Naive B cell (primary cell): ENCODE measurements at regions not wholly inside any gene's neighbourhood (a gene's known extent, or its start where the extent isn't known, plus 50 kb on each side); places are given as distances from the start of the nearest gene placed in this dataset.
A peak's percentile ranks its signal among the peaks of the same experiment; 100 is the strongest.

Experiments used
- ATAC-seq, 2 donors: fragments of 150-1000 bp; cut with Tn5 transposase; 2 replicates each; pipeline ENCODE4 v1.10.0; 2021; ENCODE audit warnings: low read depth in 2 of 2, mild to moderate bottlenecking in 2 of 2, moderate library complexity in 2 of 2
- DNase-seq: peaks from one replicate; pipeline ENCODE4 v3.0.0; 2022
- H3K27ac Mint-ChIP-seq, 6 donors: one replicate each; pipeline ENCODE4 v1.8.0; 2020 to 2022; ENCODE audit warnings: mild to moderate bottlenecking in 6 of 6, mixed read lengths in 6 of 6, moderate library complexity in 5 of 6, inconsistent platforms in 2 of 6
- H3K27me3 Mint-ChIP-seq, 3 donors: one replicate each; pipeline ENCODE4 v1.8.0; 2021 to 2022; ENCODE audit warnings: mixed read lengths in 3 of 3, mild to moderate bottlenecking in 1 of 3
- H3K36me3 Mint-ChIP-seq, 2 donors: one replicate each; pipeline ENCODE4 v1.8.0; 2020 to 2022; ENCODE audit warnings: mixed read lengths in 2 of 2, inconsistent platforms in 1 of 2, mild to moderate bottlenecking in 1 of 2
- H3K4me1 Mint-ChIP-seq, 3 donors: one replicate each; pipeline ENCODE4 v1.8.0; 2020 to 2022; ENCODE audit warnings: mixed read lengths in 3 of 3, inconsistent platforms in 1 of 3, mild to moderate bottlenecking in 1 of 3, moderate library complexity in 1 of 3
- H3K4me3 Mint-ChIP-seq, 8 donors: one replicate each; pipeline ENCODE4 v1.8.0; 2020 to 2022; ENCODE audit warnings: mild to moderate bottlenecking in 8 of 8, mixed read lengths in 8 of 8, moderate library complexity in 8 of 8, inconsistent platforms in 2 of 8
- H3K9me3 Mint-ChIP-seq, 7 donors: one replicate each; pipeline ENCODE4 v1.8.0; 2020 to 2022; ENCODE audit warnings: mixed read lengths in 7 of 7, mild to moderate bottlenecking in 5 of 7, inconsistent platforms in 2 of 7, moderate library complexity in 1 of 7

DNA sequence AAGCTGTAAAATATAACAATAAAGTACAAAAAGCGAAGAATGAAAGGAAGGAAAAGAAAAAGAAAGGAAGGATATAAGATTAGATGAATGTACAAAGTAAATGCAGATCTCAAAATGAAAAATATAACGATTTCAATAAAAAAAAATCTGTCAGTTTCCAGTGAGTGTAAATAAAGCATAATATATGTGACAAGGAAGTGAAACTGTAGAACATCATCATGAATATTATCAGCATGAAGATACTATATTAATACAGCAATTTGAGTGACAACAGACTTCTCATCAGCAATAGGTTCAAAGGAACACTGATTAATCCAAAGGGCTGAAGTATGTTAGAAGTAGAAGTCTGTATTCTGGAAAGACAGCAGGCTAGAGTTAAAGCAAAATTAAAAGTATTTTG is 659.5 kb upstream of the MBL2 start:
- DNase-seq (no peak), ATAC-seq (no peak)
- H3K4me3 Mint-ChIP-seq: peak overlapping the region in 1 of 8 donors; percentile 42
- H3K4me1 Mint-ChIP-seq: no peaks in the 10 kb centered on the region
- no peaks in the 10 kb centered on the region for H3K36me3 Mint-ChIP-seq
- H3K27me3 Mint-ChIP-seq: no peaks in the 10 kb centered on the region
- H3K27ac Mint-ChIP-seq: no peak overlapping the region
- H3K9me3 Mint-ChIP-seq: peaks cover 0 to 6% (median 0%) of the 10 kb centered on the region in 7 donors

DNA sequence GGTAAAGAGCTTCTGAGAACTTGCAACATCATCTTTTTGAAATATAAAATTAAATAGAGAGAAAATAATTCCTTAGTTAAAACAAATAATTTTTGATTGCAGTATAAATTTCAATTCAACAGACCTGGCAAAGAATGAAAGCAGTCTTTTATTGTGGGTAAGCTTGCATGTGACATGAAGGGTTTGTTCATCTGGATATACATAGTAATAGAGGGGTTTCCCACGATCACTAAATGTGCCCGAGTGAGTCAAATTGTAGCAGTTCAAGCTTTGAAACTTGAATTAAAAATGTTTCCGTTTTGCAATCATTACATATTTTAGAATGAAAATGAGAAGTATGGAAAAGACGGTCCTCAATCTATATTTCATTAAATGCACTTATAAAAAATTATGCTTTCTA is 658.4 kb upstream of the MBL2 start:
- no peaks in the 10 kb centered on the region for H3K4me1 Mint-ChIP-seq
- H3K9me3 Mint-ChIP-seq: peaks cover 0 to 2% (median 0%) of the 10 kb centered on the region in 7 donors
- no peaks in the 10 kb centered on the region for H3K27me3 Mint-ChIP-seq
- no peak overlapping the region for H3K27ac Mint-ChIP-seq
- no peaks in the 10 kb centered on the region for H3K36me3 Mint-ChIP-seq
- DNase-seq (no peak), ATAC-seq (no peak)
- H3K4me3 Mint-ChIP-seq: no peak overlapping the region

DNA sequence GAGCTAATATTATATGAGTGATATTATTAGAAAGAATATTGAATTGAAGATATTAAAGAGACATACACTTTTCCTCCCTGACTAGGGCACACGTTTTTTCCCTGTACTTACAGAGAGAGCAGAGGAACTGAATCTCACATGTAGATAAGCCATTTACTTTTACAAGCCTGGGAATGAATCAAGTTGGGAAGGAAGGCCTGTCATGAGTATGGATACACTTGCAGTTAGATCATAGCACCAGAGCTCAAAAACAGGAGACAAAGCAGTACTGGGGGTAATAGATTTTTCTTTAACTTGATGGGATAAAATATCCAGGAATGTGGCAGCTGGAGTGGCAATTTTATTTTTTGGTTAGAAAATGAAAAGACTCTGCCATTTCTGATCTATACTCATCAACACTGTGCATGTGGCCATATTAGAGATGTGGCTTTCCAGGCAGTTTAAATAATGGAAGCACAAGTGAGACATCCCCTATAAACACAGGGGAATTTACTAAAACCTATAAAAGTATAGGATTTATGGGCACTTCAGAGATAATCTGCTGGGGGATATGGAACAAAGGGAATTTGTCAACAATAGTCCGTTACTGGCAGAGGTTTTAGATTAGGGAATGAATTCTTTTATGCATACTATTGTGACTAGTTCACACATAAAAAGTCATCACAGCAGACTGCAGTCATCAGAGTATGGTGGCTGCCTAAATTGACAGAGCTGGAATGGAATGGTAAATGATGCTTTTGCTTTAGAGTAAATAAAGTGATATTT is 657.7 kb upstream of the MBL2 start:
- ATAC-seq: no peak
- H3K27ac Mint-ChIP-seq: no peak overlapping the region
- no peaks in the 10 kb centered on the region for H3K4me1 Mint-ChIP-seq

DNA sequence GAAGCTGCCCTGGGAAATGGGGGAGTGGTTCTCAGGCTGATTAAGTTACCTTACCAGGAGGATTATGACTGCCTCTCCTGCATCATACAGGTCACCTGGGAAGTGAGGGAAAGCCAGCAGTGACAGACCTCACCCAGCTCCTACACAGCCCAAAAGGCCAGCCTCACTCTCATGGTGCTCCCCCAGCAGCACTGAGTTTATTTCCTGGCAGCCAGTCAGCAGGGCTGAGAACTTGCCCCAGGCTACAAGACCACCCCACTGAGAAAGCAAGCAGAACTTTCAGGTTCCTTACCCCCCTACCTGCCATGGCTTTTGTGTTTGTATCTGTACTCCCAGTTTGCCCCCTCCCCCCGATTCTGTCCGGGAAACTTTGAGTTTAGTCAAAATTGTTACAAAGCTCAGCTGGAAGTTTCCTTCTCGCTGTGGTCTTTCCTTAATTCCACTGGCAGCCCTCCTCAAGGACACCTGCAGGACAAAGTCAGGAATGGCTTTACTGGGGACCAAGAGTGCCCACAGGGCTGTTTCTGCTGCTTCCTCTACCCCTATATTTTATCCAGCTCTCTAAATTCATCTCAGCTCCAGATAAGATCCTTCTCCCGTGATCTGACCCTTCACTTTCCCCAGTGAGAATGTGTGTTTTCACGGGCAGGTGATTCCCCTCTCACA is 649.8 kb upstream of the MBL2 start:
- Mint-ChIP-seq H3K4me3 (no peak overlapping the region), H3K4me1 (no peaks in the 10 kb centered on the region), H3K27ac (no peak overlapping the region), H3K9me3 (peaks cover 0 to 7% (median 4%) of the 10 kb centered on the region in 7 donors), H3K36me3 (no peaks in the 10 kb centered on the region), H3K27me3 (no peaks in the 10 kb centered on the region)
- no peak for ATAC-seq
- no peak for DNase-seq

More for the DNA sequence above, 657.7 kb upstream of the MBL2 start:
- Mint-ChIP-seq H3K9me3 (peaks cover 0 to 2% (median 0%) of the 10 kb centered on the region in 7 donors), H3K27me3 (no peaks in the 10 kb centered on the region), H3K36me3 (no peaks in the 10 kb centered on the region), H3K4me3 (no peak overlapping the region)
- no peak for DNase-seq

DNA sequence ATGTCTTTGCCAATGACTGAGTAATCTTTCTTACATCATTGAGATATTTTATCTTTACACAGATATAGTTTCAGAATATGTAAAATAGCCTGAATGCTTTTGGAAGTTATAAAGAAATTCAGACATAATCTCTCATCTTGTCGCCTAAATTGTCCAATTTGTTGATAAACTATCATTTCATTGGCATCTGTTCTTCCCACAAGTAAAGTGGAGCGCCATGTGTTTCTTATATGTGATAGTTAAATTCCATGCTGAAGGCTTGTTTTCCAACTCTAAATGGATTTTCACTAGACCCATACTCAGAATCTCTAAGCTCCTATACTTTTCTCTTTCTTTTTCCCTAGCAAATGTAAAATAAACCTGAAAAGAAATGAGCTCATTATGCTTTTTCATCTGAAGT is 640.1 kb upstream of the MBL2 start:
- Mint-ChIP-seq H3K9me3 (peaks cover 0 to 6% (median 0%) of the 10 kb centered on the region in 7 donors), H3K4me1 (no peaks in the 10 kb centered on the region), H3K27me3 (no peaks in the 10 kb centered on the region), H3K27ac (no peak overlapping the region), H3K4me3 (no peak overlapping the region), H3K36me3 (no peaks in the 10 kb centered on the region)
- ATAC-seq: no peak
- no peak for DNase-seq

DNA sequence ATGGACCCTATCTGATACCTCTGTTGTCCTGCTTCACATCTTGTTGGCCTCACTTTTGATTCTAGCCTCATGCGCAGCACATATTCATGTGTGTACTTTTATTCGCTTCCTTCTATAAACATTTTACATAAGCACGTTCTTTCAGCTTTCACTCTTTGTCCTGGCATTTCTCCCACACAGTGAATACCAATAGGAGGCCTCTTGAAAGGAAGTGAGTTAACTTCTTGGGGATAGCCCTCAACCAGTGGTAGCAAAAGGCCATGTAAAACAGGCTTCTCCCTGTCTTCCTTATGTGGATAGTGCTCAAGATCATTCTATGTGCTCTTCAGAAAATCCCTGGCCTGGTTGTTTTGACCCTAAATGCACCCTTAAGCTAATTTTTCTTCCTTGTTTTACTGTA is 633.9 kb upstream of the MBL2 start:
- no peak for DNase-seq
- Mint-ChIP-seq H3K4me3 (peak overlapping the region in 1 of 8 donors; percentile 6), H3K36me3 (no peaks in the 10 kb centered on the region), H3K27me3 (no peaks in the 10 kb centered on the region), H3K9me3 (peaks cover 0 to 8% (median 1%) of the 10 kb centered on the region in 7 donors), H3K27ac (no peak overlapping the region), H3K4me1 (no peaks in the 10 kb centered on the region)
- no peak for ATAC-seq

DNA sequence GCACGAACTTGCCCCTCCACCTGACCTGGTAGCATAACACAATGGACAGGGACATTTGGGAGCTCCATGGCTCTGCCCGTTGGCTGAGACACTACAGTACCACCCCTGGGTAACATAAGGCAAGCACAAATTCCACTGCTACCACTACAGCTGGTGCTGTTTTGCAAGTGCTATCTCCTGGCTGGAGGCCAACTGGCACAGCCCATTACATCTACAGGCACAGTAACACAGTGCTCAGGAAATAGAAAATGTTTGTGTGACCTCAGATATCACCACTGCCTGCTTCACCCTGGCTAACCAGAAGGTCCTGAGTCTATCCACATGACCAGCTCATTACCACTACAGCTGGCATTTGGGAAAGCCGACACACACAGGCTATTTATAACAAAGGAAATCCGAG is 631.1 kb upstream of the MBL2 start:
- Mint-ChIP-seq H3K27ac (no peak overlapping the region), H3K9me3 (peaks cover 0 to 15% (median 3%) of the 10 kb centered on the region in 7 donors), H3K4me1 (no peaks in the 10 kb centered on the region), H3K4me3 (no peak overlapping the region), H3K36me3 (no peaks in the 10 kb centered on the region), H3K27me3 (no peaks in the 10 kb centered on the region)
- no peak for DNase-seq
- ATAC-seq: no peak

DNA sequence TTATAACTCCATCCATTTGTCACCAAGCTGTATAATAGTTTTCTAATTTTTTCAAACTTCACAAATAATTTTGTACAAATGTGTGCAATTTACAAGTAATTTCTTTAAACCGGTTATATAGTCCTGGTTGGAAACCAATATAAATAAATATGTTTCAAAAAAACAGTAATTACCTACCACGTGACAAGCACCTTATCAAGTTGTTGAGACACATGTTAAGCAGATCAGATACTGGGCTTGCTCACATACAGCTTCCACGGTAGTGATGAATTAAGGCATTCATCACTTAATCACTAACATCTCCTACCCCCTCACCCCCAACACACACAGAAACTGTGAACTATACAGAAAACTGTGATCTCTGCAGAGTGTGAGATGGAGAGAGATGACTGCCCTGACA is 630.0 kb upstream of the MBL2 start:
- DNase-seq (no peak), ATAC-seq (no peak)
- Mint-ChIP-seq H3K36me3 (no peaks in the 10 kb centered on the region), H3K4me1 (no peaks in the 10 kb centered on the region), H3K4me3 (no peak overlapping the region), H3K27ac (no peak overlapping the region), H3K9me3 (peaks cover 0 to 19% (median 2%) of the 10 kb centered on the region in 7 donors), H3K27me3 (no peaks in the 10 kb centered on the region)

DNA sequence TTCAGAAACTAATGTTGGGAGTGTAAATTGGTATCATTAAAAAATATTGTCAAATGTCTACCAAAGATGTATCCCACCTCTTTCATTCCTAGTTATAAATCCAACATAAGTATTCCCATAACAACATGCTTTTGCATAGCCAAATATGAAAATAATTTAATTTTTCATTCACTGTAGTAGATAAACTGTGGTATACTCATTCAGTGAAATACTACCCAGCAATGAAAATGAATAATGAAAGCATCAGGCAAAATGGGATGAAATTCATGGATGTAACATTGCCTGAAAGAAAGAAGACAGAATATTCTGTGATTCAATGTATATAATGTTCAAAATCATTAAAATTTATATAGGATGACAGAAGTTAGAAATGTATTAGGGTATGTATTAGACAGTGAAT is 629.0 kb upstream of the MBL2 start:
- Mint-ChIP-seq H3K27ac (no peak overlapping the region), H3K36me3 (no peaks in the 10 kb centered on the region), H3K9me3 (peaks cover 0 to 19% (median 2%) of the 10 kb centered on the region in 7 donors), H3K27me3 (no peaks in the 10 kb centered on the region), H3K4me1 (no peaks in the 10 kb centered on the region), H3K4me3 (no peak overlapping the region)
- ATAC-seq (no peak), DNase-seq (no peak)

DNA sequence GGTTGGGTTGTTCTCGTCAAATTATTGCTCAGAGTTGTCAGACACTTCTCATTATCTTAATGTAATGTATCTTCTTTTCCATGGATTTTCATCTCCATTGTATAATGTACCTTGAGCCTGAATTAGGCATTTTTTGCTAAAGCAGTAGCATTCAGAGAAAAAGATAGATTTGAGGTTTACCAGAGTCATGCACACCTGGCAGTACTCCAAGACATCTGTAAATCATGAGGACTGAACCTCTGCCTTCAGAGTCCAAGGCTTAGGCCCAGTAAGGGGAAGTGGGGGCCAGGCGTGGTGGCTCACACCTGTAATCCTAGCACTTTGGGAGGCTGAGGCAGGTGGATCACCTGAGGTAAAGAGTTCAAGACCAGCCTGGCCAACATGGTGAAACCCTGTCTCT is 624.3 kb upstream of the MBL2 start:
- Mint-ChIP-seq H3K9me3 (peaks cover 9 to 34% (median 11%) of the 10 kb centered on the region in 7 donors), H3K27me3 (no peaks in the 10 kb centered on the region), H3K4me1 (no peaks in the 10 kb centered on the region), H3K4me3 (no peak overlapping the region), H3K36me3 (peaks cover 5 to 12% of the 10 kb centered on the region in 2 donors), H3K27ac (no peak overlapping the region)
- no peak for ATAC-seq
- no peak for DNase-seq

DNA sequence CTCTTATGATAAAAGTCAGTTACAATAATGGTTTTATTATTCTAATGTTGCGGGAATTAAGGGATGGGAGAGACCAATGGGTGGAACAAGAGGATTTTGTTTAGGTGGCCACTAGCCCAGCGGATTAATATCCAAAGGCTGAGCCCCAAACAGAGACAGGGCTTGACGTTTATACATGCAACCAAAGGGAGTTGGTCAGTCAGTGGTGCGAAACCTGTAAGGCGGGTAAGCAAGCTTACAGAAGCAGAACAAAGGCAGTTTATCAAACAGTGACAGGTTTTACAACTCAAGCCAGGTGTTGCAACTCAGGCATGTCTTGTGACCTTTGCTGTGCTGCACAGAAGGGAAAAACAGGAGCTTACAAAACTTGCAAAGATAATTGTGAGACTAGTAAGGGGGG is 622.9 kb upstream of the MBL2 start:
- Mint-ChIP-seq H3K27me3 (no peaks in the 10 kb centered on the region), H3K27ac (no peak overlapping the region), H3K36me3 (peaks cover 5 to 12% of the 10 kb centered on the region in 2 donors), H3K4me3 (no peak overlapping the region), H3K9me3 (peaks cover 8 to 40% (median 15%) of the 10 kb centered on the region in 7 donors), H3K4me1 (no peaks in the 10 kb centered on the region)
- ATAC-seq: no peak
- DNase-seq: no peak

DNA sequence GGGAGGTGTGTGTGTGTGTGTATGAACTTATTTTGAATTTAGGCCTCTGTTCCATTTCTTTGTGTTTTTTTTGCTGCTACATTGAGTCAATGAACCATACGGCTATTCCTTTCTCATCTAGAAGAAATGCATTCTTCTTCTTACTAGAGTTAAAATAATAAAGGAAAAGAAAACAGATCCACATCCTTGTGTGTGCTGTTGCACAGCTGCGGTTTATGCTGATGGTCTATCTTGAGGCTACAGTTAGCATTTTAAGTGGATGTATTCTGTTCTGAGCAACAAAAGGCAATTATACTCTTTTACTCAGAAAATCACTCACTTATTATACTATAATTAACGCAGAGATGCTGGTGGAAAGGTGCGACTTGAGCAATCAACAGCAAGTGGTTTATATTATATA is 615.0 kb upstream of the MBL2 start:
- Mint-ChIP-seq H3K4me1 (no peaks in the 10 kb centered on the region), H3K4me3 (no peak overlapping the region), H3K27ac (no peak overlapping the region), H3K36me3 (no peaks in the 10 kb centered on the region), H3K9me3 (peaks cover 0 to 7% (median 4%) of the 10 kb centered on the region in 7 donors), H3K27me3 (no peaks in the 10 kb centered on the region)
- ATAC-seq (no peak), DNase-seq (no peak)

DNA sequence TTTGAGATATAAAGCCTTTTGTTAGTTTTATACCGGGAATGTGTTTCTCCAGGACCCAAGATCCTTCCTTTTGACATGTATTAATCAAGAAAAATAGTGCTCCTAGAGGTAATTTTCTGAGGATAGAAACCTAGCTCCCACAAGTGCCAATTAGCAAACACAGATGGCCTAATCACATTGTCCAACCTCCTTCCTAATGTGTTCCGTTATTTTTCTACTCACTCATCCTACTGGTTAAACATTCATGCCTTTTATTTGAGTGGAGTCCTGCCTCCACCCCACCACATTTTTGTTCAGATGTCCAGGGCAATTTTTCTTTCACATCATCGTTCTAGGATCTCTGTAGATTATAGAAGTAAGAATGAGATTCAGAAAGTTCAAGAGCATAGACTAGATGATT is 610.0 kb upstream of the MBL2 start:
- DNase-seq (no peak), ATAC-seq (no peak)
- no peaks in the 10 kb centered on the region for H3K27me3 Mint-ChIP-seq
- H3K27ac Mint-ChIP-seq: no peak overlapping the region
- H3K36me3 Mint-ChIP-seq: no peaks in the 10 kb centered on the region
- H3K4me3 Mint-ChIP-seq: no peak overlapping the region
- H3K4me1 Mint-ChIP-seq: no peaks in the 10 kb centered on the region
- peaks cover 0 to 5% (median 0%) of the 10 kb centered on the region in 7 donors for H3K9me3 Mint-ChIP-seq

DNA sequence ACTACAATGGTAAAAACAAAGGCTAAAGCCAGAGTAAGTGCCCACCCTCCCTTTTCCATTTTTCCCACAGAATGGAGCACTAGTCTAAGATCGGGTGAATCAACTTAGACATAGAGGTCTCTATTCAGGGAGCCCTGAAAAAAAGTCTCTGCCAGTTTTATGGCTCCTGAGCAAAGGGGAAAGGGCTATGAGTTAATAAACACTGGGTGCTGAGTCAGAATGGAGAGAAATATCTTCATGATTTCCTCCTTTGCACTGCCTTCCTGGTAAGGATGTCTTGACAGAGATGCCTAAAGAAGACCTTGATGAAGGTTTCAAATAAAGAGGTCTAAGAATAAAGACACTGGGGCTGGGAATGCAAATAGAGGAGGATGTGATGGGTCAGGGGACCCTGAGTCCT is 607.4 kb upstream of the MBL2 start:
- Mint-ChIP-seq H3K27ac (no peak overlapping the region), H3K4me3 (no peak overlapping the region)

More for the DNA sequence above, 607.4 kb upstream of the MBL2 start:
- DNase-seq (no peak), ATAC-seq (no peak)
- Mint-ChIP-seq H3K36me3 (no peaks in the 10 kb centered on the region), H3K4me1 (no peaks in the 10 kb centered on the region), H3K27me3 (no peaks in the 10 kb centered on the region), H3K9me3 (peaks cover 0 to 9% (median 3%) of the 10 kb centered on the region in 7 donors)
